ENCODE measurements at regions not wholly inside any gene's neighbourhood (a gene's known extent, or its start where the extent isn't known, plus 50 kb on each side); places are given as distances from the start of the nearest gene placed in this dataset.

GRCh38 chr5:169460123-169460522, 123.5 kb upstream of the SPDL1 start:
- intact Hi-C loops (cut with DNase I) = no loop called here
- no peak for DNase-seq (ENCODE audit: low spot score)

GRCh38 chr5:169458221-169458620, 125.4 kb upstream of the SPDL1 start:
- DNase-seq (ENCODE audit: low spot score) = no peak
- intact Hi-C loops (cut with DNase I) = no loop called here

- no peak for DNase-seq (ENCODE audit: low spot score)
- intact Hi-C loops (cut with DNase I) = no loop called here
These were observed 133.1 kb upstream of the SPDL1 start for GRCh38 chr5:169450464-169450863.

GRCh38 chr5:169448826-169449225, 134.7 kb upstream of the SPDL1 start:
- no peak for DNase-seq (ENCODE audit: low spot score)
- intact Hi-C loops (cut with DNase I) = no loop called here

GRCh38 chr5:169445191-169445590, 138.4 kb upstream of the SPDL1 start:
- DNase-seq (ENCODE audit: low spot score) = no peak

GRCh38 chr5:169442913-169443784, 140.4 kb upstream of the SPDL1 start:
- DNase-seq (ENCODE audit: low spot score) = no peak

More at GRCh38 chr5:169445191-169445590, 138.4 kb upstream of the SPDL1 start:
- intact Hi-C loops (cut with DNase I) = no loop called here

GRCh38 chr5:169442403-169442874, 141.1 kb upstream of the SPDL1 start:
- intact Hi-C loops (cut with DNase I) = no loop called here
- no peak for DNase-seq (ENCODE audit: low spot score)

More at GRCh38 chr5:169442913-169443784, 140.4 kb upstream of the SPDL1 start:
- intact Hi-C loops (cut with DNase I) = no loop called here

- intact Hi-C loops (cut with DNase I) = no loop called here
- DNase-seq (ENCODE audit: low spot score) = no peak
These were observed 139.3 kb upstream of the SLIT3 start for GRCh38 chr5:169440107-169440705.

GRCh38 chr5:169439362-169439761, 138.4 kb upstream of the SLIT3 start:
- intact Hi-C loops (cut with DNase I) = no loop called here
- no peak for DNase-seq (ENCODE audit: low spot score)

- DNase-seq (ENCODE audit: low spot score) = no peak
- intact Hi-C loops (cut with DNase I) = no loop called here
These were observed 134.7 kb upstream of the SLIT3 start for GRCh38 chr5:169435506-169436229.

- no peak for DNase-seq (ENCODE audit: low spot score)
- intact Hi-C loops (cut with DNase I) = no loop called here
These were observed 132.3 kb upstream of the SLIT3 start for GRCh38 chr5:169433221-169433651.

GRCh38 chr5:169431386-169431785, 130.4 kb upstream of the SLIT3 start:
- intact Hi-C loops (cut with DNase I) = no loop called here

GRCh38 chr5:169430671-169431070, 129.7 kb upstream of the SLIT3 start:
- no peak for DNase-seq (ENCODE audit: low spot score)
- intact Hi-C loops (cut with DNase I) = no loop called here

More at GRCh38 chr5:169431386-169431785, 130.4 kb upstream of the SLIT3 start:
- no peak for DNase-seq (ENCODE audit: low spot score)

GRCh38 chr5:169429044-169429443, 128.1 kb upstream of the SLIT3 start:
- DNase-seq (ENCODE audit: low spot score) = no peak
- intact Hi-C loops (cut with DNase I) = no loop called here

- intact Hi-C loops (cut with DNase I) = no loop called here
- DNase-seq (ENCODE audit: low spot score) = no peak
These were observed 125.8 kb upstream of the SLIT3 start for GRCh38 chr5:169426784-169427183.

GRCh38 chr5:169424670-169425378, 123.9 kb upstream of the SLIT3 start:
- DNase-seq (ENCODE audit: low spot score) = no peak
- intact Hi-C loops (cut with DNase I) = no loop called here

- intact Hi-C loops (cut with DNase I) = no loop called here
- no peak for DNase-seq (ENCODE audit: low spot score)
These were observed 123.3 kb upstream of the SLIT3 start for GRCh38 chr5:169424279-169424655.

- intact Hi-C loops (cut with DNase I) = no loop called here
- no peak for DNase-seq (ENCODE audit: low spot score)
These were observed 122.8 kb upstream of the SLIT3 start for GRCh38 chr5:169423580-169424278.

GRCh38 chr5:169422087-169422486, 121.1 kb upstream of the SLIT3 start:
- intact Hi-C loops (cut with DNase I) = no loop called here
- DNase-seq (ENCODE audit: low spot score) = no peak
